ENCODE measurements at regions not wholly inside any gene's neighbourhood (a gene's known extent, or its start where the extent isn't known, plus 50 kb on each side); places are given as distances from the start of the nearest gene placed in this dataset.

GRCh38 chr7:106756071-106756470 is 95.1 kb upstream of the CCDC71L start:
- TF ChIP-seq CTCF (IDR thresholded peaks at IDR 0.05) = no peak
- no peak for TF ChIP-seq POLR2A (IDR thresholded peaks at IDR 0.05)
